ENCODE measurements at regions not wholly inside any gene's neighbourhood (a gene's known extent, or its start where the extent isn't known, plus 50 kb on each side); places are given as distances from the start of the nearest gene placed in this dataset.

- no peak for ATAC-seq
- H3K27me3 ChIP-seq, result no peaks in the 10 kb centered on the region
- H3K36me3 ChIP-seq, result no peaks in the 10 kb centered on the region
Measured at GRCh38 chr10:90504172-90504571, 353.7 kb downstream of the HTR7 start.

GRCh38 chr10:90526721-90527120, 331.1 kb downstream of the HTR7 start:
- Histone ChIP-seq H3K4me1 (no peaks in the 10 kb centered on the region), H3K36me3 (no peaks in the 10 kb centered on the region), H3K4me3 (no peak overlapping the region), H3K27me3 (no peaks in the 10 kb centered on the region), H3K27ac (no peak overlapping the region), H3K9me3 (no peaks in the 10 kb centered on the region)
- no peak for ATAC-seq
- TF ChIP-seq POLR2A (IDR thresholded peaks at IDR 0.05) (no peak), CTCF (IDR thresholded peaks at IDR 0.05 in 4 of 5, conservative IDR thresholded peaks at IDR 0.05 in 1 of 5) (no peak)
- intact Hi-C loops (cut with DNase I; ENCODE audit: low total_unique reads) (no loop called here), in situ Hi-C loops (cut with MboI; ENCODE audit: low sequenced_read_pairs in 4 of 4) (no loop called here)
- DNase-seq, result no peak

More at GRCh38 chr10:90504172-90504571, 353.7 kb downstream of the HTR7 start:
- intact Hi-C loops (cut with DNase I; ENCODE audit: low total_unique reads) (no loop called here), in situ Hi-C loops (cut with MboI; ENCODE audit: low sequenced_read_pairs in 4 of 4) (no loop called here)
- Histone ChIP-seq H3K4me1 (no peaks in the 10 kb centered on the region), H3K4me3 (no peak overlapping the region), H3K9me3 (no peaks in the 10 kb centered on the region), H3K27ac (no peak overlapping the region)
- TF ChIP-seq POLR2A (IDR thresholded peaks at IDR 0.05), result no peak
- TF ChIP-seq CTCF (IDR thresholded peaks at IDR 0.05 in 4 of 5, conservative IDR thresholded peaks at IDR 0.05 in 1 of 5), result no peak
- no peak for DNase-seq

GRCh38 chr10:90530521-90530920, 327.3 kb downstream of the HTR7 start:
- Histone ChIP-seq H3K4me3 (no peak overlapping the region), H3K27ac (no peak overlapping the region), H3K27me3 (no peaks in the 10 kb centered on the region), H3K9me3 (no peaks in the 10 kb centered on the region), H3K36me3 (no peaks in the 10 kb centered on the region), H3K4me1 (no peaks in the 10 kb centered on the region)
- DNase-seq (no peak), ATAC-seq (no peak)
- TF ChIP-seq POLR2A (IDR thresholded peaks at IDR 0.05), result no peak
- no peak for TF ChIP-seq CTCF (IDR thresholded peaks at IDR 0.05 in 4 of 5, conservative IDR thresholded peaks at IDR 0.05 in 1 of 5)
- in situ Hi-C loops (cut with MboI; ENCODE audit: low sequenced_read_pairs in 4 of 4), result no loop called here
- intact Hi-C loops (cut with DNase I; ENCODE audit: low total_unique reads), result no loop called here

GRCh38 chr10:90557385-90557784, 300.5 kb downstream of the HTR7 start:
- TF ChIP-seq POLR2A (IDR thresholded peaks at IDR 0.05) (no peak), CTCF (IDR thresholded peaks at IDR 0.05 in 4 of 5, conservative IDR thresholded peaks at IDR 0.05 in 1 of 5) (no peak)
- Histone ChIP-seq H3K9me3 (no peaks in the 10 kb centered on the region), H3K27me3 (no peaks in the 10 kb centered on the region), H3K27ac (no peak overlapping the region), H3K36me3 (no peaks in the 10 kb centered on the region), H3K4me1 (no peaks in the 10 kb centered on the region), H3K4me3 (no peak overlapping the region)
- no peak for DNase-seq
- in situ Hi-C loops (cut with MboI; ENCODE audit: low sequenced_read_pairs in 4 of 4), result no loop called here
- intact Hi-C loops (cut with DNase I; ENCODE audit: low total_unique reads), result no loop called here
- ATAC-seq, result no peak

- Histone ChIP-seq H3K4me1 (no peaks in the 10 kb centered on the region), H3K27ac (no peak overlapping the region), H3K36me3 (no peaks in the 10 kb centered on the region), H3K9me3 (no peaks in the 10 kb centered on the region), H3K4me3 (no peak overlapping the region), H3K27me3 (no peaks in the 10 kb centered on the region)
- no peak for TF ChIP-seq POLR2A (IDR thresholded peaks at IDR 0.05)
- TF ChIP-seq CTCF (IDR thresholded peaks at IDR 0.05 in 4 of 5, conservative IDR thresholded peaks at IDR 0.05 in 1 of 5), result no peak
- intact Hi-C loops (cut with DNase I; ENCODE audit: low total_unique reads) (no loop called here), in situ Hi-C loops (cut with MboI; ENCODE audit: low sequenced_read_pairs in 4 of 4) (no loop called here)
- DNase-seq (no peak), ATAC-seq (no peak)
Measured at GRCh38 chr10:90560331-90560730, 297.5 kb downstream of the HTR7 start.

Measured in gastrocnemius medialis (tissue), 4 donors.